ENCODE measurements at regions not wholly inside any gene's neighbourhood (a gene's known extent, or its start where the extent isn't known, plus 50 kb on each side); places are given as distances from the start of the nearest gene placed in this dataset.
"Not testable (repeated sequence)": the region's sequence is repeated elsewhere in the genome, so short reads cannot be mapped to it uniquely, and the experiment has no call there.

GRCh38 chr4:33649015-33649414 is 2595.3 kb downstream of the ARAP2 start:
- no peak for DNase-seq

- DNase-seq, result no peak
Measured at GRCh38 chr4:33649471-33649870, 2594.8 kb downstream of the ARAP2 start.

DNA sequence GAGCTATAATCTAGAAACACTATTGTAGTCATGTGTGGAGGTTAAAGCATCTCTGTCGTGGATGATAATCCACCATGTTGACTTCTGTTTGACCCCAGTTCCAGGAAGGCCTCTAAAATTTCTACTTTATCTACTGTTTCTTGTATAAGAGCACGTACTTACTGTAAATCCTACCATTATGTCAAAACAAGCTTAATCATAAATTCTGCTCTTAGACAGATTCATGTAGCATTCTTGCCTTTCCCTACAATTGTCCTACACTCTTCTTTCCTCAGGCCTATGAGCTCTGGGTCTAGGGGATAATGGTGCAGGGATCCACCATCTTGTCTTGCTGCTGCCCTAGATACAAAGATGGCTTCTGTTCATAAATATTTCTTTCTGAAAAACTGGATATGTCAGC is 2594.3 kb downstream of the ARAP2 start:
- no peak for DNase-seq

- DNase-seq, result no peak
Measured at GRCh38 chr4:33658971-33659370, 2585.3 kb downstream of the ARAP2 start.

- no peak for DNase-seq
Measured at GRCh38 chr4:33661636-33662035, 2582.7 kb downstream of the ARAP2 start.

DNA sequence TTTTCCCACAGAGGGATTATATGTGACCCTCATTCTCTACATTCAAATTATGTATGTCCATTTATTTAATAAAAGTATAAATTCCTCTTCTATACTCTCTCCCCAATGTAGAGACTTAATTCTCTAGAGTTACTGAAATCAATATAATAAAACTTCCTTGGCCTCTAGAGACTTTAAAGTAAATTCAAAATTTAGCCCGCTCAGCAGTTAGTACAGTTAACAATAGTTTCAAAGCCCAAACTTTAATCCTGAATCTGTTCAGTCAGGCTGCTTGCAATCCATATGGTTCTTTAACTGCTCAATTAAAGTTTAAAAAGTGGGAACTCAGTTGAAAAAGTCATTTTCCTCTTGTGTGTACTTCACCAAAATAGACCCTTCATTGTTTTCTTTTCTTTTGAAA is 2558.4 kb downstream of the ARAP2 start:
- DNase-seq, result no peak

DNA sequence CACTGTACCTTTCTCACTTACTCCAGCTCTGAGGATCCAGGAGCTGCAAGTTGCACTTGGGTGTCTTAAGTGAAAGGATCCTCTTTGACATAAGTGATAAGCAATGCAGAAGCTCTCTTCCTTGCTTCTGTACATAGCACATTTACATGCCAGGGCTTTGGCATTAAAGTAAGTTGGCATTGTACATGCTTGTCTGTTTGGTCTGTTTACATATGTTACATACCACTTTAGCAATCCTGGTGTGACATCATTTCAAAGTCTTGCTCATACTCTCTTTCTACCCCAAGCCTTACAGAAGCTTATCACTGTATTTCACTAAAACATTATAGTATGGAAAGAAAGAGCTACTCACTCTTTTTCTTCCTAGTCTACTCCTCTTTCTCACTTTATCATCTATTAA is 2548.3 kb downstream of the ARAP2 start:
- no peak for DNase-seq

DNA sequence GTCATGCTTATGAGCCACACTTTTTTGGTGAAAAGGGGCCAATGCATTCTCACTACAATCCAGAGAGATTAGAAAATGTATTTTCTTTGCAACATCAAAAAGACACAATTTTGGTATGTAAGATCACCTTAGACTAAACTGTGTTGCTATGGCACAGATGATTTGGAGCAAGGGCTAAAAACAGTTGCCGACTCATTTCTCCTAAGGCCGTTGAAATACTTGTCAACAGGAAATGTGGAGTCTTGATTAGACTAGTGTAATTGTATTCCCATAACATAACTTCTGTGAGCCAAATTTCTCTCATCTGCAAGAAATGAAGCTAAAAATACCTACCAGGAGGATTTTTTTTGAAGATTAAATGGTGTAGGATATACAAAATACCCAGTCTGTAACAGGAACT is 2547.7 kb downstream of the ARAP2 start:
- no peak for DNase-seq

DNA sequence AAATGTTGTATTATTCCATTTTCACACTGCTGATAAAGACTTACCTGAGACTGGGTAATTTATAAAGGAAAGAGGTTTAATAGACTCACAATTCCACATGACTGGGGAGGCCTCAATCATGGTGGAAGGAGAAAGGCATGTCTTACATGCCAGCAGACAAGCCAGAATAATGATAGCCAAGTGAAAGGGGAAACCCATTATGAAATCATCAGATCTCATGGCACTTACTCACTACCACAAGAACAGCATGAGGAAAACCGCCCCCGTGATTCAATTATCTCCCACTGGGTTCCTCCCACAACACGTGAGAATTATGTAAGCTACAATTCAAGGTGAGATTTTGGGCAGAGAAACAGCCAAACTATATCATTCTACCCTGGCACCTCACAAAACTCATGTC is 2535.1 kb downstream of the ARAP2 start:
- DNase-seq, result no peak

GRCh38 chr4:33711826-33712225 is 2532.5 kb downstream of the ARAP2 start:
- DNase-seq, result no peak

DNA sequence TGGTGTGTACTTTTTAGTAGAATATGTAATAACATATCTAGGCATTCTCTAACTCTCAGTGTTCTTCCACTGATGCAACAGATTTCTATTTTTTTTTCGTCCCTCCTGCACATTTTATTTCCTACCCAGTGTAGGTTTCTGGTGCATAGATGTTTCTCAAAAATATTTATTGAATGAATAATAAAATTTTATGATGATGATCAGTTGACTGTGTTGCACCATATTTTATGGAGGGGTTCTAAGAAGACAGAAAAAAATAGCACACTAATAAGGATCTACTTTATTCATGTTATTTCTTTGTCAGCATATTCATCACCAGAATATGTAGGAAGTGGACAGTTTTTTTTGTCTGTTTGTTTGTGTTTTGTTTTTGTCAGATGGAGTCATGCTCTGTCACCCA is 2529.3 kb downstream of the ARAP2 start:
- DNase-seq, result no peak

GRCh38 chr4:33715841-33716395 is 2528.4 kb downstream of the ARAP2 start:
- no peak for DNase-seq

DNA sequence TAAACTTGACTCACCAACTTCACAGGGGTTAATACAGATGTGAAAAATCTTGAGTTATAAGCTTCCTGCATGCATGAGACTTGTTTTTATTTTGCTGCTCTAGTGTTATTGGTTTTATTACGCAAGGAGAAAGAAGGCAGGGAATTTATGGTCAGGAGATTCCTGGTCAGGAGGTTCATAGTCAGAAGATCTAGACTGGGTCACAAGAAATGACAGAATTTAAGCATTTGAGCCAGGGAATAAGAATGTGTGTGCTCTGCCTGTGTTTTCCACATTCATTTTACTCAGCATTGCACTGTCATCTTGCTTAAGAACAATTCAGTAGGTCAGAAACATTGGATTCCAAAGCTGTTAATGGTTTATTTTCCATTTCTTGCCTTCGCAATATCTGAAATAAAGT is 2522.1 kb downstream of the ARAP2 start:
- no peak for DNase-seq

- DNase-seq, result peak; percentile 79
Measured at GRCh38 chr4:33722800-33723516, 2521.4 kb downstream of the ARAP2 start.

GRCh38 chr4:33724685-33725084 is 2519.6 kb downstream of the ARAP2 start:
- no peak for DNase-seq

- no peak for DNase-seq
Measured at GRCh38 chr4:33725861-33726260, 2518.5 kb downstream of the ARAP2 start.

DNA sequence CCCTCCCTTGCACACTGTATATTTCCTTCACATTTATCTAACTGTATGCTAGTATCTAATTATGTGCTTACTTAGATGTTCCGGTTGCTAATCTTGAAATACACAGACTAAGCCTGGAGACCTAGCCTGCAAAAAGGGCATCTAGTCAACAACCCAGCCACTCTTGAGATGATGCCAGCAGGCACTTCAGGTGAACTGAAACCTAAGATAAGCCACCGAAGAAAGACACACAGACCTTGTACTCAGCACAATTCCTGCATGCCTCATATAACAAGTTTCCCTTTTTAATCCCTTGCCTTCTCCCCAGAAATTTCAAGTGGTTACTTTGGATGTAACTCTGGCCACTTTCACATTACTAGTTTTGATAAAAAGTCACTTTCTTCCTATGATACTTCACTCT is 2506.6 kb downstream of the ARAP2 start:
- no peak for DNase-seq

GRCh38 chr4:33739884-33740632 is 2504.3 kb downstream of the ARAP2 start:
- DNase-seq, result no peak

DNA sequence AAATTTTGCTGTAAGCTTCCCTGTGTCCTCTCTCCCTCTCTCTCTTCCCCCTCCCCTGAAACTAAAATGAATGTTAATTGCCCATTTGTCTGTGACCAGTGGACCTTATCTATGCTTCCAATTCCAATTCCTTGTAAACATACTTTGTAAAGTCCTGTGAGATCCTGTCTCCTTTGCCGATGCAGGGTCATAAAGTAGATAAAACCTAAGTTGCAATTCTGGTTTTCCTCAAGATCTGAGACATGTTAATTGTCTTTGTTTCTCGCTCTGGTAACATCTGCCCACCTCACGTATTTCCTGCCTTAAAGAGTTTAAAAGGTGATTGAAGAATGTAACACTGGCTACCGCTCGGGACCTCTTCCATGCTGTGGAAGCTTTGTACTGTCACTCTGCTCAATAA is 2503.4 kb downstream of the ARAP2 start:
- DNase-seq, result not testable (repeated sequence)

GRCh38 chr4:33746979-33747378 is 2497.3 kb downstream of the ARAP2 start:
- DNase-seq, result no peak

DNA sequence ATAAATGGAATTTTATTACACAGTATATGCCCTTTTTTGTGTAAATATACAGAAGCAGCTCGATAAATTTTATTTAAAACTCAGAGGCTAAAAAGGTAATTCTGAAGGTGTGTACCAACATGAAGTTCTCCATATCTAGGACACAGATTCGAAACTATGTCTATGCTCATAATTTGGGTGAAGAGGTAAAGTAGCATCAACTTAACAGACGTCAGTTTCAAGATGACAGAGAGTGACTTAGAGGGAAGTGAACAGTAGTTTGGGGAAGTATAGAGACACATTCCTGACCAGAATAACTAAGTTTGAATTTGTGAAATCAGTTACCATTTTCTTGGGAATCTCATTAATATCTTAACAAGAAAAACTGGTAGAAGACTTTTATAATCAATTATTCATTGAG is 2493.3 kb downstream of the ARAP2 start:
- DNase-seq, result no peak

GRCh38 chr4:33772582-33772981 is 2471.7 kb downstream of the ARAP2 start:
- DNase-seq, result no peak

DNA sequence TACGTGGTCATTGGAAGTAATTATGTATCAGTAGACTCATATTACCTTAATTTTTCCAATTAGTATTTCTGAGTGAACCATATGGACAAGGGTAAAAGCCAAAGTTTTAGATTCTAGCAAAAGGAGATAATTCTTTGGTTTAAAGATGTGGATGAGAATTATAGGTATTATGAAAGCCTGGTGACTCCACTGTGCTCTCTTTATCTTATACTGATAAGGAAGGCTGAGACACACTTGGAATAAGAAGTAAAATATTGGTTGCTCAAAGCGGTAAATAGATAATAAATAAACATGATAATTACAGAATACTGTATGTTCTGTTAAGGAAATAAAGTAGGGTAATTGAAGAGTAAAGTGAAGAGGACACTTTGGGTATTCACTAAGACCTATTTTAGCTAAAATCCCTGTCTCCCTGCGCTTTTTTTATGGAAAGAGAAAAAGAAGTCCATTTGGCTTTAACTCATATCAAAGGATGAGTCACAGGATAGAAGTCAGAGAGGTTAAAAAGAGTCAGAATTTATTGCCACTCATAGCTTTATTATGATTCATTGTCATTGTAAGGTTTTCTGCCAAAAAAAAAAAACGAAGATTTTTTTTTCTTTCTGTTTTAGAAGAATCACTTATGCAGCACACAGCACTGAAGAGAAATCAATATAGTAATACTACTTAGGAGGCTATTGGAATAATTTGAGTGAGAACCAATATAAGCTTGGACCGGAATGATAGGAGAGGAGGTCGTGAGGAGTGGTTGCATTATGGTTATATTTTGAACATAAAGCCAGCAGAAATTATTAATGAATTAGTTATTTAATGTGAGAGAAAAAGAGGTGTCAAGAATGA is 2463.1 kb downstream of the ARAP2 start:
- no peak for DNase-seq

Data from COR-L47 (cell line).